Right lobe of liver (tissue), 4 donors: ENCODE measurements at regions not wholly inside any gene's neighbourhood (a gene's known extent, or its start where the extent isn't known, plus 50 kb on each side); places are given as distances from the start of the nearest gene placed in this dataset.

ENCODE experiments used
- CTCF ChIP-seq, 4 donors: fragments of 200-600 bp in 3 of 4; fragments of 450-650 bp in 1 of 4; IDR thresholded peaks; one replicate each; pipeline versions ENCODE4 v1.5.1 to v1.8.0; 2016 to 2022; ENCODE audit warnings: antibody characterized with exemption in 4 of 4, mild to moderate bottlenecking in 2 of 4
- POLR2A ChIP-seq: fragments of 450-650 bp; IDR thresholded peaks from one replicate; pipeline ENCODE4 v1.6.1; 2017; ENCODE audit warnings: antibody characterized with exemption, mild to moderate bottlenecking
- donor health status: DM: no; HTN: no; CAD: no.
- donor health status: DM: no; HTN: no; CAD: no.
- donor health status: DM: no; HTN: yes; CAD: no.

GRCh38 chr1:87560601-87561360 lies 232.1 kb downstream of the LMO4 start:
- TF ChIP-seq CTCF (IDR thresholded peaks at IDR 0.05) (no peak), POLR2A (no peak)
